Eye (tissue), 1 donor: ENCODE measurements at regions not wholly inside any gene's neighbourhood (a gene's known extent, or its start where the extent isn't known, plus 50 kb on each side); places are given as distances from the start of the nearest gene placed in this dataset.

ENCODE experiments used
- DNase-seq: peaks from one replicate; pipeline ENCODE4 v3.0.0-alpha.2; 2015

GRCh38 chr19:31902821-31903220 is 442.6 kb upstream of the ZNF507 start:
- DNase-seq, result peak; percentile 26

- DNase-seq, result peak; percentile 20
Observed at GRCh38 chr19:31903979-31904378, 441.4 kb upstream of the ZNF507 start.

- DNase-seq, result peak; percentile 48
Observed at GRCh38 chr19:31906111-31906871, 439.1 kb upstream of the ZNF507 start.

- DNase-seq, result no peak
Observed at GRCh38 chr19:31907661-31908060, 437.7 kb upstream of the ZNF507 start.

GRCh38 chr19:31908080-31908479 is 437.3 kb upstream of the ZNF507 start:
- DNase-seq, result no peak

- no peak for DNase-seq
Observed at GRCh38 chr19:31908496-31909225, 436.7 kb upstream of the ZNF507 start.

GRCh38 chr19:31910224-31910623 is 435.2 kb upstream of the ZNF507 start:
- DNase-seq, result peak; percentile 45

GRCh38 chr19:31911577-31911976 is 433.8 kb upstream of the ZNF507 start:
- no peak for DNase-seq

- DNase-seq, result peak; percentile 20
Observed at GRCh38 chr19:31913103-31913661, 432.2 kb upstream of the ZNF507 start.

GRCh38 chr19:31930401-31930800 is 415.0 kb upstream of the ZNF507 start:
- no peak for DNase-seq

- no peak for DNase-seq
Observed at GRCh38 chr19:31937983-31938382, 407.4 kb upstream of the ZNF507 start.

- no peak for DNase-seq
Observed at GRCh38 chr19:31938675-31939074, 406.7 kb upstream of the ZNF507 start.

GRCh38 chr19:31940396-31940795 is 405.0 kb upstream of the ZNF507 start:
- DNase-seq, result no peak

GRCh38 chr19:31943191-31943661 is 402.2 kb upstream of the ZNF507 start:
- DNase-seq, result peak; percentile 86

GRCh38 chr19:31943778-31944177 is 401.6 kb upstream of the ZNF507 start:
- DNase-seq, result no peak

- DNase-seq, result no peak
Observed at GRCh38 chr19:31944326-31944725, 401.1 kb upstream of the ZNF507 start.

GRCh38 chr19:31946491-31946890 is 398.9 kb upstream of the ZNF507 start:
- no peak for DNase-seq

GRCh38 chr19:31947436-31948115 is 397.8 kb upstream of the ZNF507 start:
- DNase-seq, result no peak

GRCh38 chr19:31952693-31953092 is 392.7 kb upstream of the ZNF507 start:
- no peak for DNase-seq

- DNase-seq, result no peak
Observed at GRCh38 chr19:31955061-31955460, 390.3 kb upstream of the ZNF507 start.

GRCh38 chr19:31955884-31956283 is 389.5 kb upstream of the ZNF507 start:
- no peak for DNase-seq

- no peak for DNase-seq
Observed at GRCh38 chr19:31956771-31957392, 388.5 kb upstream of the ZNF507 start.

GRCh38 chr19:31957711-31958110 is 387.7 kb upstream of the ZNF507 start:
- no peak for DNase-seq
